ENCODE measurements at regions not wholly inside any gene's neighbourhood (a gene's known extent, or its start where the extent isn't known, plus 50 kb on each side); places are given as distances from the start of the nearest gene placed in this dataset.

GRCh38 chr5:87836696-87837095 is 424.0 kb upstream of the CCNH start:
- no peaks in the 10 kb centered on the region for H3K27me3 ChIP-seq (ENCODE audit: low read depth)
- no peaks in the 10 kb centered on the region for H3K4me1 ChIP-seq
- no peaks in the 10 kb centered on the region for H3K36me3 ChIP-seq
- no peak for DNase-seq
- intact Hi-C loops (cut with micrococcal nuclease): no loop called here
- TF ChIP-seq CTCF (IDR thresholded peaks at IDR 0.05; ENCODE audit: borderline replicate concordance): no peak
- H3K4me3 ChIP-seq: no peak overlapping the region
- no peak overlapping the region for H3K27ac ChIP-seq (replicated peaks)
- peaks cover 65% of the 10 kb centered on the region for H3K9me3 ChIP-seq (replicated peaks)

DNA sequence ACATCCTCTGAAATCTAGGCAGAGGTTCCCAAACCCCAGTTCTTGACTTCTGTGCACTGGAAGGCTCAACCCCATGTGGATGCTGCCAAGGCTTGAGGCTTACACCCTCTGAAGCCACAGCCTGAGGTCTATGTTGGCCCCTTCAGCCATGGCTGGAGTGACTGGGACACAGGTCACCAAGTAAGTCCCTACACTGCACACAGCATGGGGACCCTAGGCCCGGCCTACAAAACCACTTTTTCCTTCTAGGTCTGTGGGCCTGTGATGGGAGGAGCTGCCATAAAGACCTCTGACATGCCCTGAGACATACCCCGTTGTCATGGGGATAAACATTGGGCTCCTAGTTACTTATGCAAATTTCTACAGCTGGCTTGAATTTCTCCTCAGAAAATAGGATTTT is 418.8 kb upstream of the CCNH start:
- no peaks in the 10 kb centered on the region for H3K27me3 ChIP-seq (ENCODE audit: low read depth)
- no peak for DNase-seq
- H3K36me3 ChIP-seq: no peaks in the 10 kb centered on the region
- no peak for TF ChIP-seq CTCF (IDR thresholded peaks at IDR 0.05; ENCODE audit: borderline replicate concordance)
- intact Hi-C loops (cut with micrococcal nuclease): no loop called here
- H3K9me3 ChIP-seq (replicated peaks): peaks cover 36% of the 10 kb centered on the region
- H3K4me3 ChIP-seq: no peak overlapping the region
- no peaks in the 10 kb centered on the region for H3K4me1 ChIP-seq
- no peak overlapping the region for H3K27ac ChIP-seq (replicated peaks)

- no peak overlapping the region for H3K27ac ChIP-seq (replicated peaks)
- DNase-seq: peak; percentile 48
- no peaks in the 10 kb centered on the region for H3K27me3 ChIP-seq (ENCODE audit: low read depth)
- TF ChIP-seq CTCF (IDR thresholded peaks at IDR 0.05; ENCODE audit: borderline replicate concordance): no peak
- H3K4me3 ChIP-seq: no peak overlapping the region
- H3K9me3 ChIP-seq (replicated peaks): peaks cover 23% of the 10 kb centered on the region
- no peaks in the 10 kb centered on the region for H3K4me1 ChIP-seq
- H3K36me3 ChIP-seq: no peaks in the 10 kb centered on the region
- intact Hi-C loops (cut with micrococcal nuclease): no loop called here
These were observed 416.5 kb upstream of the CCNH start for GRCh38 chr5:87829217-87829551.

- no peak overlapping the region for H3K4me3 ChIP-seq
- TF ChIP-seq CTCF (IDR thresholded peaks at IDR 0.05; ENCODE audit: borderline replicate concordance): no peak
- DNase-seq: no peak
These were observed 416.0 kb upstream of the CCNH start for GRCh38 chr5:87828545-87829216.

GRCh38 chr5:87827539-87827938 is 414.8 kb upstream of the CCNH start:
- H3K27ac ChIP-seq (replicated peaks): no peak overlapping the region
- H3K4me3 ChIP-seq: no peak overlapping the region
- H3K9me3 ChIP-seq (replicated peaks): peaks cover 16% of the 10 kb centered on the region
- intact Hi-C loops (cut with micrococcal nuclease): no loop called here
- no peaks in the 10 kb centered on the region for H3K27me3 ChIP-seq (ENCODE audit: low read depth)
- H3K4me1 ChIP-seq: no peaks in the 10 kb centered on the region
- TF ChIP-seq CTCF (IDR thresholded peaks at IDR 0.05; ENCODE audit: borderline replicate concordance): no peak
- no peaks in the 10 kb centered on the region for H3K36me3 ChIP-seq
- no peak for DNase-seq

More at GRCh38 chr5:87828545-87829216, 416.0 kb upstream of the CCNH start:
- intact Hi-C loops (cut with micrococcal nuclease): no loop called here
- Histone ChIP-seq H3K9me3 (replicated peaks) (peaks cover 23% of the 10 kb centered on the region), H3K4me1 (no peaks in the 10 kb centered on the region), H3K36me3 (no peaks in the 10 kb centered on the region), H3K27me3 (ENCODE audit: low read depth) (no peaks in the 10 kb centered on the region), H3K27ac (replicated peaks) (no peak overlapping the region)

All from left ventricle myocardium inferior (tissue), 1 donor.